Adrenal gland (tissue), 9 donors: ENCODE measurements at regions not wholly inside any gene's neighbourhood (a gene's known extent, or its start where the extent isn't known, plus 50 kb on each side); places are given as distances from the start of the nearest gene placed in this dataset.

Experiments
- DNase-seq, 7 donors: peaks; one replicate each; pipeline ENCODE4 v3.0.0-alpha.2; 2019 to 2020
- H3K27ac ChIP-seq, 5 donors: fragments of 200-600 bp; sonication (generic) in 4 of 5; 1 replicate in 3 of 5; 2 replicates in 2 of 5; pipeline versions ENCODE4 v1.5.1 to v1.8.0; 2016 to 2020; ENCODE audit warnings: mild to moderate bottlenecking in 1 of 5
- H3K27me3 ChIP-seq: fragments of 200-600 bp; 2 replicates; pipeline ENCODE4 v1.8.0; 2021
- H3K36me3 ChIP-seq, 2 donors: fragments of 200-600 bp; replicated peaks in 1 of 2; 1 replicate in 1 of 2; 2 replicates in 1 of 2; pipeline versions ENCODE4 v1.5.1 to v1.8.0; 2018 to 2022
- H3K4me1 ChIP-seq, 2 donors: fragments of 200-600 bp; replicated peaks in 1 of 2; 1 replicate in 1 of 2; 2 replicates in 1 of 2; pipeline versions ENCODE4 v1.5.1 to v1.8.0; 2018 to 2021
- H3K4me3 ChIP-seq, 4 donors: fragments of 200-600 bp; sonication (generic) in 3 of 4; one replicate each; pipeline ENCODE4 v1.5.1; 2016 to 2018
- H3K9me3 ChIP-seq, 3 donors: fragments of 200-600 bp; sonication (generic) in 1 of 3; replicated peaks in 1 of 3; 1 replicate in 2 of 3; 2 replicates in 1 of 3; pipeline versions ENCODE4 v1.5.1 to v1.8.0; 2016 to 2021
- CTCF ChIP-seq, 6 experiments: fragments of 450-650 bp in 4 of 6; fragments of 200-600 bp in 2 of 6; sonication (generic) in 1 of 6; IDR thresholded peaks; 1 replicate in 5 of 6; 2 replicates in 1 of 6; pipeline versions ENCODE4 v1.5.1 to v1.8.0; 2016 to 2021; ENCODE audit warnings: antibody characterized with exemption in 6 of 6, mild to moderate bottlenecking in 2 of 6, moderate library complexity in 1 of 6
- POLR2A ChIP-seq, 2 donors: fragments of 450-650 bp; IDR thresholded peaks; one replicate each; pipeline ENCODE4 v1.6.1; 2017; ENCODE audit warnings: antibody characterized with exemption in 2 of 2, mild to moderate bottlenecking in 2 of 2, moderate library complexity in 1 of 2
- WGBS, 4 donors: extraction: QIAGEN DNeasy Blood & Tissue Kit in 2 of 4; methylation state at CpG; one replicate each; pipeline versions ENCODE4 v1.1.5 to v1.1.7; 2013 to 2017; 5-methylcytosine and 5-hydroxymethylcytosine counted together
- intact Hi-C, 2 donors: fragments of 100-400 bp; cut with DNase I; formaldehyde crosslinking; loops; one replicate each; pipeline versions ENCODE4 v1.14.1 to v1.15.0; 2022 to 2023
- donor health status: healthy with polysubstance abuse.
- donor health status: Bipolar disorder and iron deficiency.
- donor health status: DM: yes; HTN: yes; CAD: no.
- donor health status: DM: no; HTN: no; CAD: no.
- donor health status: DM: no; HTN: no; CAD: no.

DNA sequence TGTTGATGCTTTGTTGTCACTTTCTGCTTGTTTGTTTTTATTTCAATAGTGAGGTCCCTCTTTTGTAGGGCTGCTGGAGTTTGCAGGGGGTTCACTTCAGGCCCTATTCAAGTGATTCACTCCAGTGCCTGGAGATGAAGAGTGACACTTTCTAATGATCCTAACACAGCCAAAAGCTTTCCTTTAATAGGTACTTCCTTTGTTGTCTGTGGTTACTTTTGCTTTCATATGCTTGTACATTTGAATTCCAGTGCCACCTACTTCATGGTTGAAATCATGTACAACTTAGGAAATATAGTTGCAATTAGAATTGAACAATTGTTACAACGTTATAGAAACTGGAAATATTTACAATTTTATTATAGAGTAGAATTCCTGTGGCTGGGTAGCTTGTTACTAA, 466.8 kb upstream of the EPHA3 start:
- DNase-seq = no peak
- H3K4me3 ChIP-seq = no peak overlapping the region
- intact Hi-C loops = no loop called here
- H3K9me3 ChIP-seq = no peaks in the 10 kb centered on the region
- no peaks in the 10 kb centered on the region for H3K4me1 ChIP-seq
- no peaks in the 10 kb centered on the region for H3K27me3 ChIP-seq
- no peaks in the 10 kb centered on the region for H3K36me3 ChIP-seq
- 41 to 69% (median 48%) methylated on average over 1 of the region's 1 CpG for WGBS, 4 donors
- TF ChIP-seq CTCF (IDR thresholded peaks at IDR 0.05) = no peak
- TF ChIP-seq POLR2A (IDR thresholded peaks at IDR 0.05) = no peak
- H3K27ac ChIP-seq = no peak overlapping the region

GRCh38 chr3:88641033-88641604, 466.3 kb upstream of the EPHA3 start:
- whole genome bisulfite sequencing, 4 donors = 73 to 80% (median 79%) methylated on average over 2 of the region's 2 CpGs
- no peaks in the 10 kb centered on the region for H3K4me1 ChIP-seq
- H3K36me3 ChIP-seq = no peaks in the 10 kb centered on the region
- H3K4me3 ChIP-seq = no peak overlapping the region
- no peak for TF ChIP-seq POLR2A (IDR thresholded peaks at IDR 0.05)
- no peak for TF ChIP-seq CTCF (IDR thresholded peaks at IDR 0.05)
- intact Hi-C loops = no loop called here
- DNase-seq = no peak
- H3K9me3 ChIP-seq = no peaks in the 10 kb centered on the region
- no peak overlapping the region for H3K27ac ChIP-seq
- no peaks in the 10 kb centered on the region for H3K27me3 ChIP-seq

- no peaks in the 10 kb centered on the region for H3K9me3 ChIP-seq
These were observed 450.0 kb upstream of the EPHA3 start for GRCh38 chr3:88657459-88657858.

GRCh38 chr3:88661433-88661824, 446.0 kb upstream of the EPHA3 start:
- Histone ChIP-seq H3K27me3 (no peaks in the 10 kb centered on the region), H3K9me3 (no peaks in the 10 kb centered on the region), H3K36me3 (no peaks in the 10 kb centered on the region), H3K27ac (no peak overlapping the region), H3K4me3 (no peak overlapping the region), H3K4me1 (no peaks in the 10 kb centered on the region)
- 65 to 76% (median 70%) methylated on average over 3 of the region's 3 CpGs for WGBS, 4 donors
- TF ChIP-seq CTCF (IDR thresholded peaks at IDR 0.05) (no peak), POLR2A (IDR thresholded peaks at IDR 0.05) (no peak)
- intact Hi-C loops = no loop called here
- DNase-seq = no peak

More at GRCh38 chr3:88657459-88657858, 450.0 kb upstream of the EPHA3 start:
- intact Hi-C loops = no loop called here
- H3K27ac ChIP-seq = no peak overlapping the region
- no peak for DNase-seq
- no peaks in the 10 kb centered on the region for H3K4me1 ChIP-seq
- TF ChIP-seq POLR2A (IDR thresholded peaks at IDR 0.05) = no peak
- H3K36me3 ChIP-seq = no peaks in the 10 kb centered on the region
- no peaks in the 10 kb centered on the region for H3K27me3 ChIP-seq
- WGBS, 4 donors = 74 to 84% (median 81%) methylated on average over 3 to 4 of the region's 4 CpGs
- H3K4me3 ChIP-seq = no peak overlapping the region

DNA sequence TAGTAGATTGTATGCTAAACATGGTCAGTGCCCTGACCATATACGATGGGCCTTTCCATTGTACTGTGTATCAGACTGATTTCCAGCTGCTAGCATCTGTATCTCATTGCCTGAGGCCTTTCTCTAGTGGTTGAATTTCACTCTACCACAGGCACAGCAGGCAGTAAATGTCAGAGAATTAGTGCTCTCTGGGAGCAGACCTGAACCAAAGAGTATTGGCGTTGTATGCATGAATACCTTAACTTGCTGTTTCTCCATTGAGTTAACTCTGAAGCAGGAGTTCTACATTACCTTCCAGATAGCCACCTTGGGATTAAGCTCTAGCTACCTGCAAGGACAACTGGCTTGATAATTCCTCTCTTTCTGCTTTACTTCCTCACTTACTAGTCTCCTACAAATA, 439.2 kb upstream of the EPHA3 start:
- no peak overlapping the region for H3K4me3 ChIP-seq
- WGBS, 4 donors = 76 to 83% (median 80%) methylated on average over 2 of the region's 2 CpGs

More for the DNA sequence above, 439.2 kb upstream of the EPHA3 start:
- Histone ChIP-seq H3K4me1 (no peaks in the 10 kb centered on the region), H3K27ac (no peak overlapping the region), H3K36me3 (no peaks in the 10 kb centered on the region), H3K27me3 (no peaks in the 10 kb centered on the region), H3K9me3 (no peaks in the 10 kb centered on the region)
- DNase-seq = no peak
- TF ChIP-seq POLR2A (IDR thresholded peaks at IDR 0.05) = no peak
- no peak for TF ChIP-seq CTCF (IDR thresholded peaks at IDR 0.05)
- intact Hi-C loops = no loop called here
